ENCODE measurements at regions not wholly inside any gene's neighbourhood (a gene's known extent, or its start where the extent isn't known, plus 50 kb on each side); places are given as distances from the start of the nearest gene placed in this dataset.

- H3K4me1 ChIP-seq = no peaks in the 10 kb centered on the region
- 37 to 39% methylated on average over 3 of the region's 3 CpGs for WGBS, 2 donors
- no peak overlapping the region for H3K27ac ChIP-seq
- H3K27me3 ChIP-seq = no peaks in the 10 kb centered on the region
- intact Hi-C loops (cut with DNase I) = no loop called here
- H3K9me3 ChIP-seq = no peaks in the 10 kb centered on the region
- no peak overlapping the region for H3K4me3 ChIP-seq
- H3K36me3 ChIP-seq = no peaks in the 10 kb centered on the region
- no peak for DNase-seq
- TF ChIP-seq POLR2A (IDR thresholded peaks at IDR 0.05) (no peak), EP300 (IDR thresholded peaks at IDR 0.05) (no peak), POLR2AphosphoS5 (IDR thresholded peaks at IDR 0.05) (no peak), CTCF (IDR thresholded peaks at IDR 0.05) (no peak)
Observed at GRCh38 chr2:145692971-145693478, 1173.1 kb upstream of the ZEB2 start.

DNA sequence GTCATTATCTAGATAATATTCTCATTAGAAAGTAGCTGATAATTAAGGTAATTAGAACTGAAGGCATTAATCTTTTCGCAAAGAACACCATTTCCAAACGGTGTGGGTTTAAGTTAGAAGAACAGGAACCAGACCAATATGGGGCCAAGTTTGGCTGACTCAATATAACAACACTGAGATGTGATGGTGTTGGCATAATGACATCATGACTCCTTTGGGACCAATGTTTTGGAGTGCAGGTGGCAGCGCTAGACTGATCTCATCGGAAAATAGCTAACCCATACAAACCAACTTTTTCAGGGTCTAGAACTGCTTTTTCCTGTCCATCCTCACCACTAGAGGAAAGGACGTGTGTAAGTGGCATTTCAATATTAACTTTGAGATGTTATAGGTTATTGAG is 1171.7 kb upstream of the ZEB2 start:
- H3K27ac ChIP-seq = no peak overlapping the region
- H3K4me1 ChIP-seq = no peaks in the 10 kb centered on the region
- no peak for TF ChIP-seq EP300 (IDR thresholded peaks at IDR 0.05)
- TF ChIP-seq CTCF (IDR thresholded peaks at IDR 0.05) = no peak
- TF ChIP-seq POLR2A (IDR thresholded peaks at IDR 0.05) = no peak
- TF ChIP-seq POLR2AphosphoS5 (IDR thresholded peaks at IDR 0.05) = no peak
- no peaks in the 10 kb centered on the region for H3K36me3 ChIP-seq
- 87% methylated on average over 5 of the region's 5 CpGs for WGBS, 2 donors
- no peak overlapping the region for H3K4me3 ChIP-seq
- no peak for DNase-seq
- no peaks in the 10 kb centered on the region for H3K27me3 ChIP-seq
- no peaks in the 10 kb centered on the region for H3K9me3 ChIP-seq
- intact Hi-C loops (cut with DNase I) = no loop called here

GRCh38 chr2:145690183-145690778 is 1170.4 kb upstream of the ZEB2 start:
- Histone ChIP-seq H3K27ac (no peak overlapping the region), H3K27me3 (no peaks in the 10 kb centered on the region), H3K9me3 (no peaks in the 10 kb centered on the region), H3K4me3 (no peak overlapping the region), H3K4me1 (no peaks in the 10 kb centered on the region), H3K36me3 (no peaks in the 10 kb centered on the region)
- no peak for DNase-seq
- no peak for TF ChIP-seq POLR2AphosphoS5 (IDR thresholded peaks at IDR 0.05)
- TF ChIP-seq CTCF (IDR thresholded peaks at IDR 0.05) = no peak
- TF ChIP-seq EP300 (IDR thresholded peaks at IDR 0.05) = no peak
- TF ChIP-seq POLR2A (IDR thresholded peaks at IDR 0.05) = no peak
- intact Hi-C loops (cut with DNase I) = no loop called here
- WGBS, 2 donors = 67 to 84% methylated on average over 5 of the region's 5 CpGs

DNA sequence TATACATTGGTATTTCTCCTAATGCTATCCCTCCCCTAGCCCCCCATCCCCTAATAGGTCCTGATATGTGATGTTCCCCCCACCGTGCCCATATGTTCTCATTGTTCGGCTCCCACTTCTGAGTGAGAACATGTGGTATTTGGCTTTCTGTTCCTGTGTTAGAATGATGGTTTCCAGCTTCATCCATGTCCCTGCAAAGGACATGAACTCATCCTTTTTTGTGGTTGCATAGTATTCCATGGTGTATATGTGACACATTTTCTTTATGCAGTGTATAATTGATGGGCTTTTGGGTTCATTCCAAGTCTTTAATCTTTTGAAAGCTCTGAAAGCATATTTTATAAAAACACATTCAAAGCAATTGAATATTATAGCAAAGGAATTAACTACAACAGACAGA is 1169.4 kb upstream of the ZEB2 start:
- Histone ChIP-seq H3K27ac (no peak overlapping the region), H3K36me3 (no peaks in the 10 kb centered on the region), H3K4me1 (no peaks in the 10 kb centered on the region), H3K4me3 (no peak overlapping the region), H3K9me3 (no peaks in the 10 kb centered on the region), H3K27me3 (no peaks in the 10 kb centered on the region)
- WGBS, 2 donors = 91 to 93% methylated on average over 2 of the region's 2 CpGs
- intact Hi-C loops (cut with DNase I) = no loop called here
- no peak for TF ChIP-seq CTCF (IDR thresholded peaks at IDR 0.05)
- TF ChIP-seq POLR2AphosphoS5 (IDR thresholded peaks at IDR 0.05) = no peak
- TF ChIP-seq EP300 (IDR thresholded peaks at IDR 0.05) = no peak
- TF ChIP-seq POLR2A (IDR thresholded peaks at IDR 0.05) = no peak
- no peak for DNase-seq

DNA sequence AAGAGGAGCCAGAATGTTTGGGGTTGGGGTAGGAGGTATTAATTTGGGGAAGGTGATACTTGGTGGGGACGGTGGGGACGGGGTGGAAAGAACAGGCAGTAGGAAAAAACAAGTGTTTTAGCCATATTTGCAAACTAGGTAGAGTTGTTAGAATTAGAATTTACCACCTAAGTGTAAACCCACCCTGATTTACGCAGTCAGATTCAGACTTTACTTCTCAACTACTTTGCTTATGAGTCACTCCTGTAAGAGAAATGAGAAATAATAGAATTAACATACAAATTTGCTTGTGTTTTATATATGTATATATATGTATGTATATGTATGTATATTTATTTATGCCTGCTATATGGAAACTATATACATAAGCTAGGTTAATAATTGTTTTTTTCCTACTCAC is 1168.2 kb upstream of the ZEB2 start:
- 65 to 78% methylated on average over 3 of the region's 3 CpGs for WGBS, 2 donors
- H3K36me3 ChIP-seq = no peaks in the 10 kb centered on the region
- no peaks in the 10 kb centered on the region for H3K9me3 ChIP-seq
- DNase-seq = no peak
- no peak overlapping the region for H3K4me3 ChIP-seq
- H3K27me3 ChIP-seq = no peaks in the 10 kb centered on the region
- no peaks in the 10 kb centered on the region for H3K4me1 ChIP-seq
- TF ChIP-seq EP300 (IDR thresholded peaks at IDR 0.05) = no peak
- no peak for TF ChIP-seq POLR2AphosphoS5 (IDR thresholded peaks at IDR 0.05)
- no peak for TF ChIP-seq CTCF (IDR thresholded peaks at IDR 0.05)
- TF ChIP-seq POLR2A (IDR thresholded peaks at IDR 0.05) = no peak
- intact Hi-C loops (cut with DNase I) = no loop called here
- H3K27ac ChIP-seq = no peak overlapping the region

Measured in sigmoid colon (tissue), 6 donors.